KMS-11 (cell line): ENCODE measurements at regions not wholly inside any gene's neighbourhood (a gene's known extent, or its start where the extent isn't known, plus 50 kb on each side); places are given as distances from the start of the nearest gene placed in this dataset.

Source experiments
- H2AFZ ChIP-seq: fragments of 200-600 bp; sonication (generic); 2 replicates; pipeline ENCODE4 v1.6.1; 2016; ENCODE audit warnings: antibody characterized with exemption, mixed run types, low read depth
- H3K27ac ChIP-seq: fragments of 200-600 bp; sonication (generic); 2 replicates; pipeline ENCODE4 v1.6.1; 2016; ENCODE audit warnings: mild to moderate bottlenecking, mixed run types
- H3K27me3 ChIP-seq: fragments of 200-600 bp; sonication (generic); 2 replicates; pipeline ENCODE4 v1.6.1; 2017; ENCODE audit warnings: mild to moderate bottlenecking, low read depth, mixed run types, moderate library complexity; ENCODE audit not compliant: insufficient read depth
- H3K36me3 ChIP-seq: fragments of 200-600 bp; sonication (generic); 2 replicates; pipeline ENCODE4 v1.6.1; 2017; ENCODE audit warnings: mild to moderate bottlenecking, mixed run types; ENCODE audit not compliant: insufficient read depth
- H3K4me1 ChIP-seq: fragments of 200-600 bp; sonication (generic); 2 replicates; pipeline ENCODE4 v1.6.1; 2016; ENCODE audit warnings: mild to moderate bottlenecking, low read depth, mixed run types; ENCODE audit not compliant: poor library complexity, severe bottlenecking
- H3K4me2 ChIP-seq: fragments of 200-600 bp; sonication (generic); 2 replicates; pipeline ENCODE4 v1.7.0; 2016; ENCODE audit warnings: mild to moderate bottlenecking, mixed run types
- H3K4me3 ChIP-seq: fragments of 200-600 bp; sonication (generic); IDR thresholded peaks from 2 replicates; pipeline ENCODE4 v1.6.1; 2017; ENCODE audit warnings: low read depth, low read length, mixed read lengths; ENCODE audit not compliant: insufficient read depth
- H3K79me2 ChIP-seq: fragments of 200-600 bp; sonication (generic); 2 replicates; pipeline ENCODE4 v1.6.1; 2016; ENCODE audit warnings: low read depth, mixed run types; ENCODE audit not compliant: insufficient read depth
- H3K9ac ChIP-seq: fragments of 200-600 bp; sonication (generic); 2 replicates; pipeline ENCODE4 v1.6.1; 2016; ENCODE audit warnings: mild to moderate bottlenecking, mixed run types
- H4K20me1 ChIP-seq: fragments of 200-600 bp; sonication (generic); 2 replicates; pipeline ENCODE4 v1.6.1; 2016; ENCODE audit warnings: mild to moderate bottlenecking, mixed run types; ENCODE audit not compliant: insufficient read depth
- CTCF ChIP-seq: fragments of 200-600 bp; sonication (generic); conservative IDR thresholded peaks from 2 replicates; pipeline ENCODE4 v1.6.1; 2017; ENCODE audit warnings: low read depth, mild to moderate bottlenecking, antibody characterized with exemption, low read length, moderate library complexity, mixed read lengths

- Histone ChIP-seq H3K27ac (no peak overlapping the region), H3K27me3 (no peaks in the 10 kb centered on the region), H3K4me3 (no peak overlapping the region), H3K9ac (no peak overlapping the region), H3K79me2 (no peaks in the 10 kb centered on the region), H3K4me1 (no peaks in the 10 kb centered on the region), H3K36me3 (no peaks in the 10 kb centered on the region), H2AFZ (no peak overlapping the region), H3K4me2 (no peak overlapping the region), H4K20me1 (no peaks in the 10 kb centered on the region)
- TF ChIP-seq CTCF, result no peak
These were observed 321.8 kb downstream of the GPR37 start for GRCh38 chr7:124443762-124444161.

- no peak overlapping the region for H3K27ac ChIP-seq
- no peak for TF ChIP-seq CTCF
- no peaks in the 10 kb centered on the region for H3K27me3 ChIP-seq
- no peaks in the 10 kb centered on the region for H3K4me1 ChIP-seq
- H3K4me3 ChIP-seq, result no peak overlapping the region
- H4K20me1 ChIP-seq, result no peaks in the 10 kb centered on the region
- H3K79me2 ChIP-seq, result no peaks in the 10 kb centered on the region
- no peak overlapping the region for H3K9ac ChIP-seq
- no peaks in the 10 kb centered on the region for H3K36me3 ChIP-seq
- H2AFZ ChIP-seq, result no peak overlapping the region
- H3K4me2 ChIP-seq, result no peak overlapping the region
These were observed 325.5 kb downstream of the GPR37 start for GRCh38 chr7:124440081-124440480.

GRCh38 chr7:124432009-124432578 lies 333.5 kb downstream of the GPR37 start:
- no peak overlapping the region for H3K4me2 ChIP-seq
- no peaks in the 10 kb centered on the region for H3K79me2 ChIP-seq
- TF ChIP-seq CTCF, result no peak
- H2AFZ ChIP-seq, result no peak overlapping the region
- H3K27ac ChIP-seq, result no peak overlapping the region
- H4K20me1 ChIP-seq, result no peaks in the 10 kb centered on the region
- no peaks in the 10 kb centered on the region for H3K4me1 ChIP-seq
- no peaks in the 10 kb centered on the region for H3K36me3 ChIP-seq
- H3K4me3 ChIP-seq, result no peak overlapping the region
- H3K27me3 ChIP-seq, result no peaks in the 10 kb centered on the region
- no peak overlapping the region for H3K9ac ChIP-seq

- H3K27me3 ChIP-seq, result no peaks in the 10 kb centered on the region
- H3K4me3 ChIP-seq, result no peak overlapping the region
- no peak overlapping the region for H3K27ac ChIP-seq
- H3K4me1 ChIP-seq, result no peaks in the 10 kb centered on the region
- H3K79me2 ChIP-seq, result no peaks in the 10 kb centered on the region
- no peaks in the 10 kb centered on the region for H3K36me3 ChIP-seq
- H2AFZ ChIP-seq, result no peak overlapping the region
- no peak overlapping the region for H3K4me2 ChIP-seq
- no peak overlapping the region for H3K9ac ChIP-seq
- no peak for TF ChIP-seq CTCF
- H4K20me1 ChIP-seq, result no peaks in the 10 kb centered on the region
These were observed 335.7 kb downstream of the GPR37 start for GRCh38 chr7:124429923-124430322.
